ENCODE measurements at regions not wholly inside any gene's neighbourhood (a gene's known extent, or its start where the extent isn't known, plus 50 kb on each side); places are given as distances from the start of the nearest gene placed in this dataset.

DNA sequence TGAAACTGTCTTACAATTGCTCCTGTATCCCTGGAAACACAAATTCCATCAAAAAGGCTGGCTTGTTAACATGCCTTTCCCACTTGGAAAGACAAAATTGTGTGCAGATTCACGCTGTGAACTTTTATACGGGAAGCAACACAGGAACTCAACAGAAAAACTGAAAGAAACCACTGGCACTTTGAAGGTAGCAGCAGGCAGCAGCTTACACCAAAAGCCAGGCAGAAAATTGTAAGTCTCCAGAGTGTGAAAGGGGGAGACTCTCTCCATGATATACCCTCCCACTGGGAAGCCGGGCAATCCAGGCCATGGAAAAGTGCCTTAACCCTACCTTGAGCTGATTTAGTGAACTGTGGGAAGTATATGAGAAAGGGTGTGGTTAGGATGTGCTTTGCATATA, 943.7 kb downstream of the CDH18 start:
- Histone ChIP-seq H3K36me3 (no peaks in the 10 kb centered on the region), H3K4me1 (ENCODE audit: control insufficient read depth in 1 of 2, insufficient read depth in 1 of 2, low read depth in 1 of 2, low read length in 1 of 2) (no peaks in the 10 kb centered on the region), H3K4me3 (ENCODE audit: low read depth in 1 of 2, low read length in 1 of 2) (no peak overlapping the region), H3K27ac (no peak overlapping the region), H3K27me3 (no peaks in the 10 kb centered on the region), H3K9me3 (no peaks in the 10 kb centered on the region)
- TF ChIP-seq, protein P1, sequence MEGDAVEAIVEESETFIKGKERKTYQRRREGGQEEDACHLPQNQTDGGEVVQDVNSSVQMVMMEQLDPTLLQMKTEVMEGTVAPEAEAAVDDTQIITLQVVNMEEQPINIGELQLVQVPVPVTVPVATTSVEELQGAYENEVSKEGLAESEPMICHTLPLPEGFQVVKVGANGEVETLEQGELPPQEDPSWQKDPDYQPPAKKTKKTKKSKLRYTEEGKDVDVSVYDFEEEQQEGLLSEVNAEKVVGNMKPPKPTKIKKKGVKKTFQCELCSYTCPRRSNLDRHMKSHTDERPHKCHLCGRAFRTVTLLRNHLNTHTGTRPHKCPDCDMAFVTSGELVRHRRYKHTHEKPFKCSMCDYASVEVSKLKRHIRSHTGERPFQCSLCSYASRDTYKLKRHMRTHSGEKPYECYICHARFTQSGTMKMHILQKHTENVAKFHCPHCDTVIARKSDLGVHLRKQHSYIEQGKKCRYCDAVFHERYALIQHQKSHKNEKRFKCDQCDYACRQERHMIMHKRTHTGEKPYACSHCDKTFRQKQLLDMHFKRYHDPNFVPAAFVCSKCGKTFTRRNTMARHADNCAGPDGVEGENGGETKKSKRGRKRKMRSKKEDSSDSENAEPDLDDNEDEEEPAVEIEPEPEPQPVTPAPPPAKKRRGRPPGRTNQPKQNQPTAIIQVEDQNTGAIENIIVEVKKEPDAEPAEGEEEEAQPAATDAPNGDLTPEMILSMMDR (IDR thresholded peaks at IDR 0.05) = no peak

- Histone ChIP-seq H3K27ac (no peak overlapping the region), H3K36me3 (no peaks in the 10 kb centered on the region), H3K4me3 (ENCODE audit: low read depth in 1 of 2, low read length in 1 of 2) (no peak overlapping the region), H3K9me3 (no peaks in the 10 kb centered on the region), H3K4me1 (ENCODE audit: control insufficient read depth in 1 of 2, insufficient read depth in 1 of 2, low read depth in 1 of 2, low read length in 1 of 2) (no peaks in the 10 kb centered on the region), H3K27me3 (no peaks in the 10 kb centered on the region)
- TF ChIP-seq, protein P1 (IDR thresholded peaks at IDR 0.05) = no peak
Observed at GRCh38 chr5:19044931-19045695, 942.9 kb downstream of the CDH18 start.

DNA sequence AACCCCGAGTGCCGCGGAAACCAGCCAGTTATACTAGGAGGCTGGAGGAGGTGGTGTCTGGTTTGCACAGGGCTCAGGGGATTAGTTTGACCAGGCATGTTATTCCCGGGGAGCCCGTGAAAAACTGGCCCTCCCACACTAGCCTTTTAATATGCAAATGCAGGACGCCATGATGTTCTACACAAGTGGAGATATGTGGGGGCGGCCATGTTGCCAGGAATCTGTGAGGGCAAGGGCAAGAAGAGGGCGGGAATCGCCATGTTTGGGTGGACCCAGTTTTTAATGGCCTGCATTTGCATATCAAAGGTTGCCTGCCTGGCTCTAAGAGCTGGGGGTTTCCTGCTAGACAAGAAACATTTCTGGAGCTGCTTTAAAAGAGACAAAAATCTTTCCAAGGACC, 940.7 kb downstream of the CDH18 start:
- no peaks in the 10 kb centered on the region for H3K27me3 ChIP-seq
- no peaks in the 10 kb centered on the region for H3K9me3 ChIP-seq
- H3K36me3 ChIP-seq = no peaks in the 10 kb centered on the region
- TF ChIP-seq, protein P1 (IDR thresholded peaks at IDR 0.05) = no peak
- no peaks in the 10 kb centered on the region for H3K4me1 ChIP-seq (ENCODE audit: control insufficient read depth in 1 of 2, insufficient read depth in 1 of 2, low read depth in 1 of 2, low read length in 1 of 2)
- no peak overlapping the region for H3K4me3 ChIP-seq (ENCODE audit: low read depth in 1 of 2, low read length in 1 of 2)
- H3K27ac ChIP-seq = no peak overlapping the region

DNA sequence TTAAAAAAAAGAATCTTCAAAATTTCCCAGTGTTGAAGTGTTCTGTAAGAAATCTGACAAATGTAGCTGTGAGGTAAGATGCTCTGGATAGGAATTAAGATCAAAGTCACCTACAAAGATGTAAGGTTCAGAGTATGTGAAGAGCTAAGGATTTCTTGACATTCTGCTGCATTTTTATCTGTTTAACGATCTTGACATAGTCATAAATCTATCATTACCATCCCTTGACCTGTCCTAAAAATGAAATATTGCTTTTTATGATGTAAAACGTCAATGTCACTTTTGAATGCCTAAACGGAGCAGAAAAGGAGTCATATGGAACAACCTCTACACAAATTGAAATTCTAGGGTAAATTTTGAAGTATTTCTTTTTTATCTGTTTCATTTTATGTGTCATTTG, 939.3 kb downstream of the CDH18 start:
- Histone ChIP-seq H3K9me3 (no peaks in the 10 kb centered on the region), H3K4me1 (ENCODE audit: control insufficient read depth in 1 of 2, insufficient read depth in 1 of 2, low read depth in 1 of 2, low read length in 1 of 2) (no peaks in the 10 kb centered on the region), H3K27me3 (no peaks in the 10 kb centered on the region), H3K27ac (no peak overlapping the region), H3K36me3 (no peaks in the 10 kb centered on the region), H3K4me3 (ENCODE audit: low read depth in 1 of 2, low read length in 1 of 2) (no peak overlapping the region)
- TF ChIP-seq, protein P1 (IDR thresholded peaks at IDR 0.05) = no peak

DNA sequence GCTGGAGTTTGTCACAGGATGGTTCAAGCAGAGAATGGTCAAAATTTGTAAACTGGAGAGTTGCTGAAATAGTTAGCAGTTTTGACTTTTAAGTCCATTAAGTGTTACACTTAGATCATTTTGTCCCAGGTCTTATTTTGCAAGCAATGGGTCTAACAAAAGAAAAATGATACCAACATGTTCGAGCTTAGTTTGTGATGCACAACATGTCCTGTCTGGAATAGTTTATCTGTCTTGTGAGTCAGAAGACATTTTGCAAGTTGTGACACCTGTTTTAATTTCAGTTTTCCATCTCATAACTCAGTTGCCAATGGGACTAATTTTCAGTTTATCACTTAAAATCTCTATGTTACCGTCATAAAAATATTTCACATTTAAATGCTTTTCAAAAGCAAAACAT, 929.8 kb downstream of the CDH18 start:
- no peaks in the 10 kb centered on the region for H3K9me3 ChIP-seq
- TF ChIP-seq, protein P1 (IDR thresholded peaks at IDR 0.05) = no peak
- H3K4me3 ChIP-seq (ENCODE audit: low read depth in 1 of 2, low read length in 1 of 2) = no peak overlapping the region
- no peaks in the 10 kb centered on the region for H3K27me3 ChIP-seq
- H3K27ac ChIP-seq = no peak overlapping the region
- no peaks in the 10 kb centered on the region for H3K4me1 ChIP-seq (ENCODE audit: control insufficient read depth in 1 of 2, insufficient read depth in 1 of 2, low read depth in 1 of 2, low read length in 1 of 2)
- no peaks in the 10 kb centered on the region for H3K36me3 ChIP-seq
